Trophoblast cell (in vitro differentiated cells and primary cell): ENCODE measurements at regions not wholly inside any gene's neighbourhood (a gene's known extent, or its start where the extent isn't known, plus 50 kb on each side); places are given as distances from the start of the nearest gene placed in this dataset.

Source experiments
- DNase-seq, 2 donors: peaks; one replicate each; pipeline ENCODE4 v3.0.0-alpha.2; 2016
- H2AFZ ChIP-seq: 2 replicates; pipeline ENCODE4 v1.6.1; 2013; ENCODE audit warnings: low read length, moderate library complexity, mild to moderate bottlenecking; ENCODE audit not compliant: insufficient read depth, poor library complexity
- H2AK5ac ChIP-seq: 2 replicates; pipeline ENCODE4 v1.6.1; 2013; ENCODE audit warnings: mild to moderate bottlenecking, low read length
- H2BK120ac ChIP-seq: 2 replicates; pipeline ENCODE4 v1.6.1; 2013; ENCODE audit warnings: low read length, mild to moderate bottlenecking, moderate library complexity; ENCODE audit not compliant: insufficient read depth, poor library complexity
- H2BK12ac ChIP-seq: 2 replicates; pipeline ENCODE4 v1.6.1; 2013; ENCODE audit warnings: mild to moderate bottlenecking, low read length, moderate library complexity
- H2BK5ac ChIP-seq: 2 replicates; pipeline ENCODE4 v1.6.1; 2013; ENCODE audit warnings: low read length, low read depth, moderate library complexity, mild to moderate bottlenecking; ENCODE audit not compliant: poor library complexity
- H3K14ac ChIP-seq: 2 replicates; pipeline ENCODE4 v1.6.1; 2013; ENCODE audit warnings: mild to moderate bottlenecking, low read length
- H3K18ac ChIP-seq: 2 replicates; pipeline ENCODE4 v1.6.1; 2013; ENCODE audit warnings: mild to moderate bottlenecking, low read length
- H3K23ac ChIP-seq: 2 replicates; pipeline ENCODE4 v1.6.1; 2013; ENCODE audit warnings: low read length
- H3K27ac ChIP-seq: 2 replicates; pipeline ENCODE4 v1.5.1; 2013; ENCODE audit warnings: low read depth, mild to moderate bottlenecking, inconsistent platforms, low read length, moderate library complexity
- H3K27me3 ChIP-seq: 2 replicates; pipeline ENCODE4 v1.6.1; 2013; ENCODE audit warnings: inconsistent platforms, mild to moderate bottlenecking, low read length, moderate library complexity; ENCODE audit not compliant: insufficient read depth
- H3K36me3 ChIP-seq, 2 experiments: 1 replicate in 1 of 2; 2 replicates in 1 of 2; pipeline ENCODE4 v1.6.1; 2013; ENCODE audit warnings: low read length in 2 of 2, mild to moderate bottlenecking in 2 of 2, moderate library complexity in 1 of 2; ENCODE audit not compliant: insufficient read depth in 2 of 2, control insufficient read depth in 1 of 2
- H3K4ac ChIP-seq: 2 replicates; pipeline ENCODE4 v1.6.1; 2013; ENCODE audit warnings: low read depth, mild to moderate bottlenecking, low read length, moderate library complexity
- H3K4me1 ChIP-seq, 2 experiments: 1 replicate in 1 of 2; 2 replicates in 1 of 2; pipeline ENCODE4 v1.6.1; 2013; ENCODE audit warnings: low read length in 2 of 2, mild to moderate bottlenecking in 2 of 2, moderate library complexity in 1 of 2; ENCODE audit not compliant: insufficient read depth in 2 of 2, control insufficient read depth in 1 of 2
- H3K4me2 ChIP-seq: 2 replicates; pipeline ENCODE4 v1.6.1; 2013; ENCODE audit warnings: inconsistent platforms, mild to moderate bottlenecking, low read length, moderate library complexity
- H3K4me3 ChIP-seq: 2 replicates; pipeline ENCODE4 v1.5.1; 2013; ENCODE audit warnings: mild to moderate bottlenecking, low read depth, low read length, inconsistent platforms
- H3K79me1 ChIP-seq: one replicate; pipeline ENCODE4 v1.6.1; 2013; ENCODE audit warnings: low read length
- H3K79me2 ChIP-seq: 2 replicates; pipeline ENCODE4 v1.6.1; 2013; ENCODE audit warnings: low read length, mild to moderate bottlenecking; ENCODE audit not compliant: control insufficient read depth, insufficient read depth, poor library complexity
- H3K9ac ChIP-seq: 2 replicates; pipeline ENCODE4 v1.6.1; 2013; ENCODE audit warnings: mild to moderate bottlenecking, low read length
- H3K9me3 ChIP-seq: 2 replicates; pipeline ENCODE4 v1.6.1; 2013; ENCODE audit warnings: low read depth, mild to moderate bottlenecking, control low read depth, inconsistent platforms, low read length; ENCODE audit not compliant: insufficient read depth
- H4K12ac ChIP-seq: 2 replicates; pipeline ENCODE4 v1.6.1; 2013; ENCODE audit warnings: low read depth, mild to moderate bottlenecking, low read length, moderate library complexity
- H4K8ac ChIP-seq: 2 replicates; pipeline ENCODE4 v1.6.1; 2013; ENCODE audit warnings: low read depth, mild to moderate bottlenecking, low read length, moderate library complexity
- H4K91ac ChIP-seq: one replicate; pipeline ENCODE4 v1.6.1; 2013; ENCODE audit warnings: low read depth, mild to moderate bottlenecking, low read length, moderate library complexity
- WGBS: extraction: QIAGEN DNeasy Blood & Tissue Kit; methylation state at CpG from one replicate; pipeline ENCODE4 v1.1.7; 2013; ENCODE audit warnings: missing lambda C conversion rate; ENCODE audit not compliant: insufficient read length, insufficient coverage; ENCODE audit errors: extremely low coverage; 5-methylcytosine and 5-hydroxymethylcytosine counted together

- Histone ChIP-seq H2BK5ac (no peak overlapping the region), H2BK120ac (no peak overlapping the region), H4K91ac (no peak overlapping the region), H3K79me1 (no peaks in the 10 kb centered on the region), H3K4ac (no peak overlapping the region), H3K23ac (no peak overlapping the region), H3K9me3 (no peaks in the 10 kb centered on the region), H3K4me1 (no peaks in the 10 kb centered on the region), H3K4me3 (no peak overlapping the region), H2AK5ac (no peak overlapping the region), H3K27me3 (no peaks in the 10 kb centered on the region), H4K8ac (no peak overlapping the region), H3K4me2 (no peak overlapping the region), H3K18ac (no peak overlapping the region), H3K79me2 (no peaks in the 10 kb centered on the region), H3K9ac (no peak overlapping the region), H2AFZ (no peak overlapping the region), H4K12ac (no peak overlapping the region), H3K14ac (no peak overlapping the region), H3K36me3 (no peaks in the 10 kb centered on the region), H3K27ac (no peak overlapping the region), H2BK12ac (no peak overlapping the region)
- WGBS: no CpG with 5 or more reads among the region's 6 CpGs
- DNase-seq: no peak
Observed at GRCh38 chr2:15116830-15117229, 444.3 kb downstream of the NBAS start.
